CD4-positive, alpha-beta T cell (primary cell): ENCODE measurements at regions not wholly inside any gene's neighbourhood (a gene's known extent, or its start where the extent isn't known, plus 50 kb on each side); places are given as distances from the start of the nearest gene placed in this dataset.

ENCODE experiments used
- ATAC-seq: fragments of 200-7000 bp; cut with Tn5 transposase; one replicate; pipeline ENCODE4 v1.10.0; 2022; ENCODE audit warnings: mild to moderate bottlenecking; ENCODE audit not compliant: poor library complexity
- CTCF ChIA-PET: fragments of 350-600 bp; sonication (Branson Sonifier 250); formaldehyde crosslinking; loops from one replicate; lab custom pipeline; 2021; ENCODE audit warnings: antibody characterized with exemption, inconsistent platforms; lab: Charles Lee
- POLR2A ChIA-PET: fragments of 350-600 bp; sonication (Branson Sonifier 250); formaldehyde crosslinking; loops from one replicate; lab custom pipeline; 2021; ENCODE audit warnings: antibody characterized with exemption, inconsistent platforms; lab: Charles Lee
- DNase-seq, 14 experiments: peaks; one replicate each; pipeline ENCODE4 v3.0.0-alpha.2; 2013 to 2020; ENCODE audit warnings: mixed read lengths in 2 of 14
- H3K27ac ChIP-seq, 2 donors: one replicate each; pipeline versions ENCODE4 v1.5.1 to v1.7.0; 2013; ENCODE audit warnings: low read length in 2 of 2, low read depth in 1 of 2, mild to moderate bottlenecking in 1 of 2
- H3K27me3 ChIP-seq, 2 experiments: 1 replicate in 1 of 2; 2 replicates in 1 of 2; pipeline versions ENCODE4 v1.6.1 to v1.7.0; 2013; ENCODE audit warnings: low read length in 2 of 2, control low read depth in 1 of 2, mild to moderate bottlenecking in 1 of 2, moderate library complexity in 1 of 2; ENCODE audit not compliant: insufficient read depth in 2 of 2, control insufficient read depth in 1 of 2
- H3K36me3 ChIP-seq: one replicate; pipeline ENCODE4 v1.6.1; 2013; ENCODE audit warnings: low read length, control low read depth; ENCODE audit not compliant: insufficient read depth
- H3K4me1 ChIP-seq: one replicate; pipeline ENCODE4 v1.6.1; 2013; ENCODE audit warnings: low read length, control low read depth; ENCODE audit not compliant: insufficient read depth
- H3K4me3 ChIP-seq: one replicate; pipeline ENCODE4 v1.5.1; 2013; ENCODE audit warnings: mild to moderate bottlenecking, low read length, moderate library complexity
- H3K9me3 ChIP-seq, 2 experiments: 1 replicate in 1 of 2; 2 replicates in 1 of 2; pipeline versions ENCODE4 v1.6.1 to v1.7.0; 2013; ENCODE audit warnings: low read length in 2 of 2, mild to moderate bottlenecking in 2 of 2, control low read depth in 1 of 2, moderate library complexity in 1 of 2; ENCODE audit not compliant: control insufficient read depth in 1 of 2, insufficient read depth in 1 of 2
- H3K27ac Mint-ChIP-seq: one replicate; pipeline ENCODE4 v1.8.0; 2020; ENCODE audit warnings: mixed read lengths
- H3K27me3 Mint-ChIP-seq: one replicate; pipeline ENCODE4 v1.8.0; 2021; ENCODE audit warnings: mixed read lengths
- H3K36me3 Mint-ChIP-seq: one replicate; pipeline ENCODE4 v1.8.0; 2021; ENCODE audit warnings: low read depth, mixed read lengths
- H3K4me1 Mint-ChIP-seq: one replicate; pipeline ENCODE4 v1.8.0; 2021; ENCODE audit warnings: low read depth, mixed read lengths
- H3K4me3 Mint-ChIP-seq: one replicate; pipeline ENCODE4 v1.8.0; 2020; ENCODE audit warnings: mild to moderate bottlenecking, mixed read lengths
- H3K9me3 Mint-ChIP-seq: one replicate; pipeline ENCODE4 v1.8.0; 2020; ENCODE audit warnings: mixed read lengths
- intact Hi-C, 2 experiments: fragments of 100-400 bp; cut with DNase I in 1 of 2; cut with micrococcal nuclease in 1 of 2; formaldehyde crosslinking; loops; one replicate each; pipeline versions ENCODE4 v1.15.1 to v1.9.0; 2023 to 2025; cut with DNase I, micrococcal nuclease
- TF ChIP-seq, protein P1 (sequence below): fragments of 200-600 bp; IDR thresholded peaks from one replicate; pipeline ENCODE4 v1.8.0; 2022; ENCODE audit warnings: antibody characterized with exemption, mild to moderate bottlenecking

GRCh38 chr3:159371961-159372360 lies 570.1 kb downstream of the MFSD1 start:
- TF ChIP-seq, protein P1, sequence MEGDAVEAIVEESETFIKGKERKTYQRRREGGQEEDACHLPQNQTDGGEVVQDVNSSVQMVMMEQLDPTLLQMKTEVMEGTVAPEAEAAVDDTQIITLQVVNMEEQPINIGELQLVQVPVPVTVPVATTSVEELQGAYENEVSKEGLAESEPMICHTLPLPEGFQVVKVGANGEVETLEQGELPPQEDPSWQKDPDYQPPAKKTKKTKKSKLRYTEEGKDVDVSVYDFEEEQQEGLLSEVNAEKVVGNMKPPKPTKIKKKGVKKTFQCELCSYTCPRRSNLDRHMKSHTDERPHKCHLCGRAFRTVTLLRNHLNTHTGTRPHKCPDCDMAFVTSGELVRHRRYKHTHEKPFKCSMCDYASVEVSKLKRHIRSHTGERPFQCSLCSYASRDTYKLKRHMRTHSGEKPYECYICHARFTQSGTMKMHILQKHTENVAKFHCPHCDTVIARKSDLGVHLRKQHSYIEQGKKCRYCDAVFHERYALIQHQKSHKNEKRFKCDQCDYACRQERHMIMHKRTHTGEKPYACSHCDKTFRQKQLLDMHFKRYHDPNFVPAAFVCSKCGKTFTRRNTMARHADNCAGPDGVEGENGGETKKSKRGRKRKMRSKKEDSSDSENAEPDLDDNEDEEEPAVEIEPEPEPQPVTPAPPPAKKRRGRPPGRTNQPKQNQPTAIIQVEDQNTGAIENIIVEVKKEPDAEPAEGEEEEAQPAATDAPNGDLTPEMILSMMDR: no peak
- Histone ChIP-seq H3K9me3 (no peaks in the 10 kb centered on the region), H3K4me3 (no peak overlapping the region), H3K36me3 (no peaks in the 10 kb centered on the region), H3K27me3 (no peaks in the 10 kb centered on the region), H3K4me1 (no peaks in the 10 kb centered on the region), H3K27ac (no peak overlapping the region)
- CTCF ChIA-PET: no interaction called here
- POLR2A ChIA-PET: no interaction called here
- Mint-ChIP-seq H3K27ac (no peak overlapping the region), H3K36me3 (no peaks in the 10 kb centered on the region), H3K27me3 (no peaks in the 10 kb centered on the region), H3K4me3 (no peak overlapping the region), H3K9me3 (peaks cover 5% of the 10 kb centered on the region), H3K4me1 (no peaks in the 10 kb centered on the region)
- intact Hi-C loops: no loop called here
- DNase-seq (no peak), ATAC-seq (no peak)

DNA sequence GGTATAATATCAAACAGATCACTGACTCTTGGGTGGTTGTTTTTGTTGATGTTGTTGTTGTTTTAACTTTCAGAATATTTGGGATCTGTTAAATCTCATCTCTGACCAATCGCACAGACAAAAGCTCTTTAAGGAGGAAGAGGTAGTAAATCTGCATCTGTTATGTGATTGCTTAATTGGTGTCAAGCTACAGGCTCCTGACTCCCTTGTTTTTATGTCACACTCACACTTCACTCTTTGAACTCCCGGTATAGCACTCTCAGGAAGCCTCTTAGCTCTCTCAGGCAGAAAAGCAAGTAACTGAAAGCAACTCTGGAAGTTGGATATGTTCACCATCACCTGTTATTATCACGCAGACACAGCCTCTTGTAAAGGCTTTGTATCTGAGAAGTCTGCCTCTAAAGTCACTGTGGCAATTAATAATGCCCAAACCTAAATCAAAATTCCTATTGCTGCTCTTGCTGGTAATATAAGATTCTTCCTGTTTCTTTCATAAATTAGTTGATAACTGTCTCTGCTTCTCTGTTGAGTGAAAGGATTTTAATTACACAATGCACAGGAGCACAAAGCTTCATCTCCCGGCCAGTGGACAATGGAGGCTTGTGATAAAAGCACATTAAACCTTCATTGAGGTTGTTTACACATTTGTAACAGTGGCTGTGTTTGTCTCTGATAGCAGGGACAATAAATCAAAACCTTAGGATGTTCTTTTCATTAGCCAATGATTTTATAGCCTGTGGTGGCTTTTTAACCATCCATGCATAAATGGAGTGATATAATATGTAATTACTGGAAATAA lies 576.7 kb downstream of the MFSD1 start:
- no peaks in the 10 kb centered on the region for H3K27me3 Mint-ChIP-seq
- no peaks in the 10 kb centered on the region for H3K4me1 ChIP-seq
- ATAC-seq (no peak), DNase-seq (no peak)
- no peak overlapping the region for H3K27ac Mint-ChIP-seq
- H3K9me3 ChIP-seq: no peaks in the 10 kb centered on the region
- intact Hi-C loops: no loop called here
- ChIA-PET POLR2A (no interaction called here), CTCF (no interaction called here)
- H3K4me3 ChIP-seq: no peak overlapping the region
- no peaks in the 10 kb centered on the region for H3K4me1 Mint-ChIP-seq
- H3K27ac ChIP-seq: no peak overlapping the region
- TF ChIP-seq, protein P1: no peak
- H3K36me3 ChIP-seq: no peaks in the 10 kb centered on the region
- no peaks in the 10 kb centered on the region for H3K9me3 Mint-ChIP-seq
- H3K27me3 ChIP-seq: no peaks in the 10 kb centered on the region
- no peak overlapping the region for H3K4me3 Mint-ChIP-seq
- H3K36me3 Mint-ChIP-seq: no peaks in the 10 kb centered on the region

- H3K4me3 Mint-ChIP-seq: no peak overlapping the region
- H3K4me1 ChIP-seq: no peaks in the 10 kb centered on the region
- H3K27ac ChIP-seq: no peak overlapping the region
- DNase-seq (no peak), ATAC-seq (no peak)
- H3K27me3 ChIP-seq: no peaks in the 10 kb centered on the region
- H3K36me3 Mint-ChIP-seq: no peaks in the 10 kb centered on the region
- intact Hi-C loops: no loop called here
- ChIA-PET POLR2A (no interaction called here), CTCF (no interaction called here)
- H3K9me3 ChIP-seq: peaks cover 0 to 3% of the 10 kb centered on the region in 2 experiments
- no peaks in the 10 kb centered on the region for H3K36me3 ChIP-seq
- H3K4me3 ChIP-seq: no peak overlapping the region
- H3K27me3 Mint-ChIP-seq: no peaks in the 10 kb centered on the region
- no peaks in the 10 kb centered on the region for H3K9me3 Mint-ChIP-seq
- H3K27ac Mint-ChIP-seq: no peak overlapping the region
- no peaks in the 10 kb centered on the region for H3K4me1 Mint-ChIP-seq
- TF ChIP-seq, protein P1: no peak
Observed at GRCh38 chr3:159380891-159381290, 579.0 kb downstream of the MFSD1 start.
